ENCODE measurements at regions not wholly inside any gene's neighbourhood (a gene's known extent, or its start where the extent isn't known, plus 50 kb on each side); places are given as distances from the start of the nearest gene placed in this dataset.
"Not testable (repeated sequence)": the region's sequence is repeated elsewhere in the genome, so short reads cannot be mapped to it uniquely, and the experiment has no call there.

DNA sequence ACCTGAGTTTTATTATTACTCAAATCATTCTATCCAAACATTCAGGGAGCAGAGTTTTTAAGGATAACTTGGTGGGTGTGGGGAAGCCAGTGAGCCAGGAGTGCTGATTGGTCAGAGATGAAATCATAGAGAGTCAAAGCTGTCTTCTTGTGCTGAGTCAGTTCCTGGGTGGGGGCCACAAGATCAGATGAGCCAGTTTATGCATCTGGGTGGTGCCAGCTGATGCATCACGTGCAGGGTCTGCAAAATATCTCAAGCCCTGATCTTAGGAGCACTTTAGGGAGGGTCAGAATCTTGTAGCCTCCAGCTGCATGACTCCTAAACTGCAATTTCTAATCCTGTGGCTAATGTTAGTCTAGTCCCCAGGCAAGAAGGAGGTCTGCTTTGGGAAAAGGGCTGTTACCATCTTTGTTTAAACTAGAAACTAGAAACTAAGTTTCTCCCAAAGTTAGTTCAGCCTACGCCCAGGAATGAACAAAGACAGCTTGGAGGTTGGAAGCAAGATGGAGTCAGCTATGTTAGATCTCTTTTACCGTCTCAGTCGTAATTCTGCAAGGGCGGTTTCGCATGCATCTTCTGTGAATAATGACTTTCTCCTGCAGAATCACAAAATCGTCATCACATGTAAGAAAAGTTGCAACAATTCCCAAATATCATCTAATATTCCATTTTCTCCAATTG is 97.5 kb downstream of the ZNF664 start:
- DNase-seq: peak; percentile 6

DNA sequence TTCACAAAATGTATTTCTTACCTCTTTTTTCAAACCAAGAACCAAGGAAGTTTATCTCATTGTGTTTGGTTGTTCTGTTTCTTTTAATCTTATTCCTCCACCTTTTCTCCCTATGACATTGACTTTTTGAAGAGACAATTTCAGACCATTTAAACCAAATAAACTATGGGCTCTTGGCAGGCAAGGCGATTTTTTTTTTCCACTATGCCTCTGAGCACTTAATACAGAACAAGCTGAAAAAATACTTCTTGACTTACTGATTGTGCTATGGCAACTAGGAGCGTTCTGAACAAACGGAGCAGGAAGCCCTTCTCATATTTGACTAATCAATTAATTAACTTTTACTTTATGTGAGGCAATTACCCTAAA is 98.0 kb downstream of the ZNF664 start:
- no peak for DNase-seq

DNA sequence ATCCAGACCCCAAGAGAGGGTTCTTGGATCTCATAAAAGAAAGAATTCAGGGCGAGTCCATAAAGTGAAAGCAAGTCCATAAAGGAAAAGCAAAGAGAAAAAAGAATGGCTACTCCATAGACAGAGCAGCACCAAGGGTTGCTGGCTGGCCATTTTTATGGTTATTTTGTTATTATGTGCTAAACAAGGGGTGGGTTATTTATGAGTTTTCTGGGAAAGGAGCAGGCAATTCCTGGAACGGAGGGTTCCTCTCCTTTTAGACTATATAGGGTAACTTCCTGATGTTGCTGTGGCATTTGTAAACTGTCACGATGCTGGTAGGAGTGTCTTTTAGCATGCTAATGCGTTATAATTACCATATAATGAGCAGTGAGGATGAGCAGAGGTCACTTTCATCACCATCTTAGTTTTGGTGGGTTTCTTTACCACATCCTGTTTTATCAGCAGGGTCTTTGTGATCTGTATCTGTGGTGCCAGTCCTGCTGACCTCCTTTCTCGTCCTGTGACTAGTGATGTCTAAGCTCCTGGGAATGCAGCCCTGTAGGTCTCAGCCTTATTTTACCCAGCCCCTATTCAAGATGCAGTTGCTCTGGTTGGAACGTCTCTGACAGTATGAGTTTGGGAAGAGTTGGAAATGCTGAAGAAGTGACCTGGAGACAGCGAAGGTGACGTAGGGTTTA is 100.5 kb downstream of the ZNF664 start:
- DNase-seq: no peak

DNA sequence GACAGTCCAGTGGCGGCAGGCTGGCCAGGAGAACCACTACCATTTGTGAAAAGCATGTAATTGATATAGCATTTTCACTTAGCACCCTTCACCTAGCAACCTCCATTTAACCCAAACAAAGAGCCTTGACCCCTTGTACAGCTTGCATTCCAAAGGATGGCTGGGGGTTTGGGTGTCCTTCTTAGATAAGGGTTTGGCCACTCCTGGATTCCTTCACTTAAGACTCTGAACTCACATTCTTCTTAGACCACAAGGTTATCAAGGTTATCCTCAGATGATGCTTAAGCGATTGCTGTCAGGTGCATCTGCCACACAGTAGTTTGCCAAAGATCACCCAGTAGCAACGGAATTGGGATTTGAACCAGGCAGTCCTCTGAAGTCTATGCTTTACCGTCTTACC is 102.8 kb downstream of the ZNF664 start:
- DNase-seq: no peak

DNA sequence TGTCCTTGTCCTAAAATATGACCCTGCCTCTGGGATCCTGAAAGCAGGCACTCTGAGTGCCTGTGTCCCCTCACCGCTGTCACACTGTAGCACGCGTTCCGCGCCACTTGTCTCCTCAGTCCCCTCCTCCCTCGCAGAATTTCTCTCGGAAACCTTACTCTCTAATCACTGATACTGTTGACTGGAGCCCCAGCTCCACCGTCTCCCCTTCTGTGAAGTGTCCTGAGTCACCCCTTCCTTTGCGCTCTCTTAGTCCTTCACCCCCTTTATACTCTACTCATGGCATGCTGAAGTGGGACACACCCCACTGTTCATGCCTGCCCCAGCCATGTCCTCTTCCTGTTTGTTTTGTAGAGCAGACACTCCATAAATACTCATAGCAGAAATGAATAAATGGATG is 104.7 kb downstream of the ZNF664 start:
- DNase-seq: no peak

DNA sequence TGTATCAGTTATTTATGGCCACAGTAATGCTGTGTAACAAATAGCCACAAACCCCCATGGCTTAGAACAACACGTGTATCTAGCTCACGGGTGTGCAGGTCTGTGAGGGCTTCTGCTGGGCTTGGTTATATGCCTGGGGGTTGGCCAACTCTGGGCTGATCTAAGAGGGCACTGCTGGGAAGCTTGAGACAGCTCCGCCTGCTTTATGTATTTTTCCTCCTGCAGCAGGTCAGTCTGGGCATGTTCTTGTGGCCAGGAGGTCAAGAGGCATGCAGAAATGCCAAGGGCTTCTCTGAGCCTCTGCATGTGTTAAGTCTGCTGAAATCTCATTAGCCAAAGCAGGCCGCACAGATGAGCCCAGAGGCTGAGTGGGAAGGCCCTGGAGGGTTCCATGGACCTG is 105.8 kb downstream of the ZNF664 start:
- no peak for DNase-seq

DNA sequence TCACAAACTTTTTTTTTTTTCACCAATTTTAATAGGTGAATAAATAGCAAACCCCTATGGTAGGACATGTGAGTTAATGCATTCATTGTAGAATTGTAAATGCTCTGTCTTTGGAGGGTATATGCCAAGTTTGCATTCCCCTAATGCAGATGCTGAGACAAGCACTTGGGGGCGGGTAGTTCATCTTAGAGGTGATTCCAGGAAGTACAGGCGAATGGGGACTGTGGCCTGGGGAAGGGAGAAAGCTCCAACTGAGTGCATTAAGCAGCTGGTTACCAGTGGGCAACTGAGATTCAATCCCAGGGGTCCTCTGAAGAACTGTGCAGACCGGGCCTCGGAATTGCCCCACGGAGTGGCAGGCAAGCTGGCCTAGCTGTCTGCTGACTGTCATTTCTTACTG is 107.6 kb downstream of the ZNF664 start:
- DNase-seq: no peak

DNA sequence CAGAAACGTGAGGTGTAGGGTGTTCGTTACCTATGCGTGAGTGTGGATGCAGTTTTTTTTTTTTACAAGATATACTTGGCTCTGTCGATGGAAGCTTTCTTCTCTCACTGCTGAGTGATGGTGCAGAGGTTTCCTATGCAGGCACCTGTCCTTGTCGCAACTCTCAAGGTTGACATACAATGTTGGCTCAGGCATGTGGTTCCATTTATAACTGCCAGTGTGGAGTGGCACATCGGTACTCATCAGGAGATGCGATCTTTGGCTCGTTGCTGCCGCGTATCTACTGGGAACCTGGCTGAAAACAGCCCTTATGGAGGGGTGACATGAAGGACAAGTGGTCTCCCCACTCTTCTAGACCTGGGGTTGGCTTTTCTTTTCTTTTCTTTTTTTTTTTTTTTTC is 109.0 kb downstream of the ZNF664 start:
- no peak for DNase-seq

DNA sequence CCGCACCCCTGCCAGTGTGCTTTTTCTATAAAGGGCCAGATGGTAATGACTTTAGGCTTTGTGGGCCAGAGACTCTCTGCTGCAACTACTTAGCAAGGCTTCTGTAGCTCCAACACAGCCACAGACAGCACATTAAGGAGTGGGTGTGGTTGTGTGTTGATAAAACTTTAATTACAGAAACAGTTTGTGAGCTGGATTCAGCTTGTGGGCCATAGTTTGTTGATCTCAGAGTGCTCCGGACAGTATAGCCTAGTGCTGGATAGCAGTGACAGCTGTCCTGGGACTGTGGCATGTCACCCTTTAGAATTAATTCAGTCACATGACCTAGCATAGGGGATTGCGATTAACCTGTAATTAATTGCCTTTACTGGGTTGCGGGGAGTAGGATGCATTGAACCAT is 109.7 kb downstream of the ZNF664 start:
- DNase-seq: no peak

DNA sequence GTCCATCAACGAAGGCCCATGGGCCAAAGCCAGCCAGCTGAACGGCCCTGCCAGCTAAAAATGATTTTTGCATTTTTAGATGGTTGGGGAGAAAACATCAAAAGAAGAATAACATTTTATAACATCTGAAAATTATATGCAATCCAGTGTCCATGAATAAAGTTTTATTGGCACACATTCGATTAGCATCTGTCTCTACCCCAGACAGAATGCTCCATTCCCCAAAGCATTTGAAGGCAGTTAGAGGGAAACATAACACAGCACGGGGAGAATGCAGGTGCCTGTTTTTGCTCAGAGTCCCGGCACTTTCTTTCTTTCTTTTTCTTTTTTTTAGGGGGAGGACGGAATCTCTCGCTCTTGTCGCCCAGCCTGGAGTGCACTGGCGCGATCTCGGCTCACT is 110.7 kb downstream of the ZNF664 start:
- no peak for DNase-seq

DNA sequence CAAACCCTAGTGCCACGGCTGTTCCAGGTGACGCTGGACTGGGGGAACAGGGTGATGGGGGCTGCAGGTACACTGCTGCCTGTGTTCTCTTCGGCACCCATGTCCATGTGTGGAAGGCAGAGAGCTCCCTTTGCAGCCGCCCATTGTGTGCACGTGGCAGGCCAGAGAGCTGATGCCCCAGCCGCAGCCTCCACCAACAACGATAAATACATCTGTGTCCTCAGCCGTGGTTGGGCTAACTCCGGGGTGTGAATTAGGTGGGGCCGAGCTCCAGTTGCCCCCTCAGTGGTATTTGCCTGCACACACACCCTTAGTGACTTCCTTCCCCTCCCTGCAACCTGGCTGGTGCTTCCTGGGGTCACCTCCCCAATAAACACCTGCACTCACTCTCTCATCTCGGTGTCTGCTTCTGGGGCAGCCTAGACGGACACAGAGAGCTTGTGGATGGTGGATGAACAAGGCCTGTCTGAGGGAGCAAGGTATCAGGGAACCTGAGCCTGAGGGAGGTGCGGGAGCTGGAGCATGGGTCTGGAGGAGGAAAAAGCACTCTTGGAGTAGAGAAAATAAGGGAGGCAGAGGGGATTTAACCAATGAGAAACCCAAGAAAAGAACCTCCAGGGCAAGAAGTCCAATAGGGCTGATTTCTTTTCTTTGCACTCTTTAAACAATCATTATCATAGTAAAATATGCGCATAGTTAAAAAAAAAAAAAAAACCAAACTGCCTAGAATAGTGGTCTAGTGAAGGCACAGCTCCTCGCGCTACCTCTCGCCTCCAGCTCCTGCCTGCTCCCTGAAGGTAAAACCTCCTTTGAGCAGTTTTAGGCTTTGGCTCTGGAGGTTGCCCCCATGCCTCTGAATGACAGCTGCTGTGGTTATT is 112.6 kb downstream of the ZNF664 start:
- no peak for DNase-seq

DNA sequence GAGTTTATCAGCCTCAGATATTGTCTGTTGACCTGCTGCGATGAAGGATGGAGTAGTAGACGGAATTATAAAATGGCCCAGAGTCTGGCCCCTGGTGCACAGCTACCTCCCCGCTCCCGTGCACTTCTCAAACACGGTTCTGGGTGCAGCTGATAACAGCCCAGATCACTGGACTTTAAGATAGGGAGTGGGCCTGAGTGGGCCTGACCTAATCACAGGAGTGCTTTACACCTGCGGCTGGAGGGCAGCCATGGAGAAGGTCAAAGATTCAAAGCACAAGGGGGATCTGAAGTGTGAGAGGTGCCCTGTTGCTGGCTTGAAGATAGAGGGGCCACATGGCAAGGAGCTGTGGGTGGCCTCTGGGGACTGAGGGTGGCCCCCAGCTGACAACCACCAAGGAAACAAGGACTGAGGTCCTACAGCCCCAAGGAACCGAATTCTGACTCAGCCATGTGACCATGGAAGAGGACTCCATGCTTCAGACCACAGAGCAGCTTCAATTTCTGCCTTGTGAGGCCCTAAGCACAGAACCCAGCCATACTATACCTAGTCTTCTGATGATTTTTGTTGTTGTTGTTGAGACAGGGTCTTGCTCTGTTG is 113.4 kb downstream of the ZNF664 start:
- no peak for DNase-seq

DNA sequence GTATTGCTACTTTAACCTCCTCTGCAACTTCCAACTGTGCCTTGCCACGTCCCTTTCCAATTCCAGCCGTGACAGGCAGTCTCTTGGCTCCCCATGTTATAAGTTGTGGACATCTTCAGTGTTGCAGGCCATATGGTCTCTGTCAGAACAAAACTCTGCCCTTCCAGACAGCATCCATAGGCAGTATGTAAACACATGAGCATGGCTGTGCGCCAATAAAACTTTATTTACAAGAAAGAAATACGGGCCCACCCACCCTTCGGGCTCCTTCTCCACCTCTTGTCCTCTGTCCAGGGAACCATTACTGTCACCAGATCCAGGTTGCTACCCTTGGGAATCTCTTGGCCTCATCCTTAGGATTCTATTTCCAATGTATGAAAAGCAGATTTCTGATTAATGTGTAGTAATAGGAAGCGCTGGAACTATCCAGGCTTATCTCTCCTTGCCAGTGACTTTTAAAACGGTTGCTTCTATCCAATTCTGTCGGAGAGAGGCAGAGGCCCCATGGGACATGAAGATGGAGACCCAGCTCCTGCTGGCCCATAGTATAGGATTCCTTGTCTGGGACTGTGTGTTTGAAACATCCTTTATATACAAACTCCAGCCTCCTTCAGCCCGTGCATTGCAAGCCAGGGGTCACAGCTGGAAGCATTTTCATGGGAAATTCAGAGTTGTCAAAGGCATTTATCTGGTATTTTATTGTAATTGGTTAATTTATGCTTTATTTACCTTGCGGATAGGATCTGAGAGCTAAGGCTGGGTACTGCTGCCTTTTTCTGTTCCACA is 114.4 kb downstream of the ZNF664 start:
- no peak for DNase-seq

DNA sequence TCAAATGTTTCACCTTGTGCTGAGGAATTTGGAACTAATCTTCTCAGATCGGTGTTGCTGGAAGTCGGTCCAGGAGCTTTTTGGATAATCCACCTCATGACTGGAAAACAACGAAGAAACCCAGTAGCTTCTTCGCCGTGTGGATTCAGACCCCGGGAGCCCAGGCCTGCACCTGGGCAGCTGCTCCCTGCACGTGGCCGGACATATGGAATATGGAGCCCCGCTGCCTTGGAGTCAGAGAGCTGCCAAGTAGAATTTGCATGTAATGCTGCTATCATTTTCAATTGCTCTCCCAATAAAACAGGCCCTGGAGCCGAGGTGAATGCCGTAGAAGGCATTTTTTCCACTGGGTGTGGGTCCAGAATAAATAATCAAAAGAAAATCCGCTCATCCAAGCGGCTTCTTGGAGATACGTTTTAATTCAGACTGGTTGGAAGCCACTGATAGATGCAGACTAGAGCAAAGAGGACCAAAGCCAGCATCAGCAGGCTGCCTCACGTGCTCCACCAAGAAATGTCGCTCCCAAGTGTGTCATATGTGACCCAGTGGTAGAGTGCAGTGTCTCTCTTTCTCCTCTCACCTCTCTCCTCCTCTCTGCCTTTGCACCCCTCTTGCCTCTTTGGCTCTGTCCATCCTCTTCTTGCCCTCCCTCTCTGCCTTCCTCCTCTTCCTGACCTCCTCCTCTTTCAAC is 115.3 kb downstream of the ZNF664 start:
- no peak for DNase-seq

DNA sequence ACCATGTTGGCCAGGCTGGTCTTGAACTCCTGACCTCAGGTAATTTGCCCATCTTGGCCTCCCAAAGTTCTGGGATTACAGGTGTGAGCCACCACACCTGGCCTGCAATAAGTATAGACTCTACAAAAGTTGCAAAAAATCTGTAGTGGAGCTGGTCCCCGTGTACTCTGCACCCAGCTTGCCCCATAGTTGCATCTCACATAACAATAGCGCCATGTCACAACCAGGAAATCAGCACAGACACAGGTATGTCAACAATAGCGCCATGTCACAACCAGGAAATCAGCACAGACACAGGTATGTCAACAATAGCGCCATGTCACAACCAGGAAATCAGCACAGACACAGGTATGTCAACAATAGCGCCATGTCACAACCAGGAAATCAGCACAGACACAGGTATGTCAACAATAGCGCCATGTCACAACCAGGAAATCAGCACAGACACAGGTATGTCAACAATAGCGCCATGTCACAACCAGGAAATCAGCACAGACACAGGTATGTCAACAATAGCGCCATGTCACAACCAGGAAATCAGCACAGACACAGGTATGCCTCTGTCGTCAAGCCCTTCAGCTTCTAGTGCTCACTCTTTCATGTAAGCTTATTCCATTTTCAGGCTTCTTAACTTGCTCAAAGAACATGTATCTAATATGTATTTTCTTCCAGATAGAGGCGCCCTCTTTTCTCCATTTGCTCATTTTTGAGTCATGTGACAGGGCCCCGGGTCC is 116.3 kb downstream of the ZNF664 start:
- not testable (repeated sequence) for DNase-seq

DNA sequence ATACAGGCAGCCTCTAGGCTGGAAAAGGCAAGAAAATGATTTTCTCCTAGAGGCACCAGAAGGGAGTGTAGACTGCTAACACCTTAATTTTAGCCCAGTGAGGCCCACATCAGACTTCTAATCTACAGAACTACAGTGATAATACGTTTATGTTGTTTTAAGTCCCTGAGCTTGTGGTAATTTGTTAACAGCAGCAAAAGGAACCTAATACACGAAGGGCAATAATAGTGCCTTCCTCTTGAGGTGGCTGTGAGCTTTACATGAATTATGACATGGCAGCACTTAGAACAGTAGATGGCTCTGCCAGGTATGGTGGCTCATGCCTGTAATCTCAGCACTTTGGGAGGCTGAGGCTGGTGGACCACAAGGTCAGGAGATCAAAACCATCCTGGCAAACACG is 118.8 kb downstream of the ZNF664 start:
- no peak for DNase-seq

DNA sequence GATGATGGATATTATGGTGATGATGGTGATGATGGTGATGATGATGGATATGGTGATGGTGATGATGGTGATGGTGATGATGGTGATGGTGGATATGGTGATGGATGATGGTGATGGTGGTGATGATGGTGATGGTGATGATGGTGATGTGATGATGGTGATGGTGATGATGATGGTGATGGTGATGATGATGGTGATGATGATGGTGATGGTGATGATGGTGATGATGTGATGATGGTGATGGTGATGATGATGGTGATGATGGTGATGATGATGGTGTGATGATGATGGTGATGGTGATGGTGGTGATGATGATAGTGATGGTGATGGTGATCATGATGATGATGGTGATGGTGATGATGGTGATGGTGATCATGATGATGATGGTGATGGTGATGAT is 119.5 kb downstream of the ZNF664 start:
- not testable (repeated sequence) for DNase-seq

DNA sequence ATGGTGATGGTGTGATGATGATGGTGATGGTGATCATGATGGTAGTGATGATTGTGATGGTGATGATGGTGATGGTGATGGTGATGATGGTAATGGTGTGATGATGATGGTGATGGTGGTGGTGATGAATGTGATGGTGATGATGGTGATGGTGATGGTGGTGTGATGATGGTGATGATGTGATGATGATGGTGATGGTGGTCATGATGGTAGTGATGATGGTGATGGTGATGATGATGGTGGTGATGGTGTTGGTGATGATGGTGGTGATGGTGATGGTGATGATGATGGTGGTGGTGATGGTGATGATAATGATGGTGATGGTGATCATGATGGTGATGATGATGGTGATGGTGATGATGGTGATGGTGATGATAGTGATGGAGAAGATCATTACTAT is 120.3 kb downstream of the ZNF664 start:
- DNase-seq: no peak

DNA sequence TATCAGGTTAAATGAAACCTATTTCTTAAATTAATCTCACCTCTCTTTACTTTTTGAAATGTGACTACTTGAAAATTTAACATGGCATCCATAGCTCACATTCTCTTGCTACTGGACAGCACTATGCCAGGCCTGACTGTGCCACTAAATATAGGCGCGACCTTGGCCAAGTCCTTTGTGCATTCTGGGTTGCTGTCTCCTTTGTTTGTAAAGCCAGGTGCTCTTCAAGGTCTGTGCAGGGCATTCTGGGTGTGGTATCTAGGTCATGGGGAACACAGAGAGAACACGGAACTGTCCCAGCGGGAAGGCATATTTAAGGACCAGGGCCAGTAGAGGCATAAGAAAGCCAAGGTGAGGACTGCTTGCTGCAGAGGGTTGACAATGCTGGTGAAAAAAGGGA is 121.2 kb downstream of the ZNF664 start:
- no peak for DNase-seq

DNA sequence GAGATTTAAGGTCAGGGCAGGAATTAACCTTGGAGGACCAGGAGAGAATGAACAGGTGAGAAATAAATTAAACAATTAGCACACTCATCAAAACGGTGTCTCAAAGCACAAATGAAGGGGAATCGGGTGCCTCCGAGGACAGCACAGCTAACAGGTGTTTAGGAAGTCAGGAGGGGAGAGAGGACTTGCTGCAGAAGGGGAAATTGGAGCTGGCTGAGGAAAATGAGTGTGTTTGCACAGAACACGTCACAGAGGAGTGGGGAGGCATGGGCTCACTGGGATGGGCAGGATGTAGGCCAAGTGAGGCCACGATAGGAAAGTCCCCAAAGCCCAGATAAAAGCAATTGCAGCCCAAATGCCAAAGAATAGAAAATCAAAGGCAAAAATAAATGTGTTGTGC is 121.7 kb downstream of the ZNF664 start:
- no peak for DNase-seq

DNA sequence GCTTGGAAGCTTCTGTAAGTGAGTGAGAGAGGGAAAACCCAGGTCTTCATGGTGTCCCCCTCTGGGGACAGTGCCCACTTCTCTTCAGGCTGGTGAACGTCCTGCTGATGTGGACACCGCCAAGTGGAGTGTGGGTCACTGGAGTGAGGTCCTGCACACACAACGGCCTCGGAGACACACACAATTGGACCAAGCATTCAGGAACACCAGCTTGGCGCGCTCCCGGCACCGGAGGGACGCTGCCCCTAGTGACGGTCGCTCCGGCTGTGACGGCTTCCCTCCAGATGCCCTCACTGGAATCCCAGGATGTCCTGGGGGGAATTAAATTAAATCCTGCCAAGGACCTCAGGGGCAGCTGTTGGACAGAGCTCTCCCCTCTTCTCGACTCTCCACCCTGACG is 123.1 kb downstream of the ZNF664 start:
- no peak for DNase-seq
